NCI-H82 treated with DMSO at 0.1 percent for 48 hours (cell line): ENCODE measurements at regions not wholly inside any gene's neighbourhood (a gene's known extent, or its start where the extent isn't known, plus 50 kb on each side); places are given as distances from the start of the nearest gene placed in this dataset.
"Not testable (repeated sequence)": the region's sequence is repeated elsewhere in the genome, so short reads cannot be mapped to it uniquely, and the experiment has no call there.

Source experiments
- DNase-seq: peaks from one replicate; lab custom pipeline; 2025; ENCODE audit not compliant: unreplicated experiment; lab: John Stamatoyannopoulos, UW

GRCh38 chr6:56839533-56840183 lies 115.2 kb upstream of the BEND6 start:
- no peak for DNase-seq

GRCh38 chr6:56838965-56839364 lies 115.9 kb upstream of the BEND6 start:
- DNase-seq = no peak

- no peak for DNase-seq
These were observed 116.8 kb upstream of the BEND6 start for GRCh38 chr6:56838016-56838555.

GRCh38 chr6:56837322-56837894 lies 117.5 kb upstream of the BEND6 start:
- DNase-seq = no peak

- no peak for DNase-seq
These were observed 119.3 kb upstream of the BEND6 start for GRCh38 chr6:56835612-56836011.

GRCh38 chr6:56833873-56834272 lies 121.0 kb upstream of the BEND6 start:
- no peak for DNase-seq

- no peak for DNase-seq
These were observed 121.6 kb upstream of the BEND6 start for GRCh38 chr6:56833127-56833791.

GRCh38 chr6:56832225-56832624 lies 122.7 kb upstream of the BEND6 start:
- DNase-seq = no peak

- DNase-seq = no peak
These were observed 123.6 kb upstream of the BEND6 start for GRCh38 chr6:56831334-56831733.

- no peak for DNase-seq
These were observed 126.8 kb upstream of the BEND6 start for GRCh38 chr6:56827908-56828649.

GRCh38 chr6:56824431-56824830 lies 130.5 kb upstream of the BEND6 start:
- DNase-seq = not testable (repeated sequence)

- peak; percentile 79 for DNase-seq
These were observed 133.9 kb upstream of the BEND6 start for GRCh38 chr6:56821005-56821432.

GRCh38 chr6:56820060-56820459 lies 134.8 kb upstream of the BEND6 start:
- no peak for DNase-seq

GRCh38 chr6:56819604-56820003 lies 135.3 kb upstream of the BEND6 start:
- no peak for DNase-seq

- DNase-seq = peak; percentile 83
These were observed 138.5 kb upstream of the BEND6 start for GRCh38 chr6:56816370-56816769.

GRCh38 chr6:56815436-56815835 lies 139.5 kb upstream of the BEND6 start:
- DNase-seq = peak; percentile 40

- DNase-seq = no peak
These were observed 140.1 kb upstream of the BEND6 start for GRCh38 chr6:56814802-56815201.

- DNase-seq = no peak
These were observed 140.6 kb upstream of the BEND6 start for GRCh38 chr6:56814308-56814707.

GRCh38 chr6:56812851-56813250 lies 142.1 kb upstream of the BEND6 start:
- not testable (repeated sequence) for DNase-seq

GRCh38 chr6:56808871-56809359 lies 146.0 kb upstream of the BEND6 start:
- peak; percentile 69 for DNase-seq

GRCh38 chr6:56807989-56808337 lies 146.9 kb upstream of the BEND6 start:
- no peak for DNase-seq
